ENCODE measurements at regions not wholly inside any gene's neighbourhood (a gene's known extent, or its start where the extent isn't known, plus 50 kb on each side); places are given as distances from the start of the nearest gene placed in this dataset.

DNA sequence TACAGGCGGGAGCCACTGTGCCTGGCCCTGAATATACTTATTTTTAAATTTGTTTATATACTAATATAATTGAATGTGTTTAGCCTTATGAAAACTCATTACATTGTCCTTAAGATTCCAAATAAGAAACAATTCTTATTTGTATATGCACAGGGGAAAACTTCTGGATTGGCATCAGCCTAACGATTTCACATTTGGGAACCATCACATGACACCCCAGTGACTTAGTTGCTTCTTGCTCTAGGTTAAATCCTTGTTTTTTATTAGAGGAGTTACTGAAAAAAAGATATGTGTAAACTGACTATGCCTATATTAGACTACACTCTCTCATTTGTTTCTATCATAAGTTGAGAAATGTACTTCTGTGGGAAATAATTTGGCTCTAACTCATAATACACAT, 520.2 kb downstream of the SPRY1 start:
- H3K4me2 ChIP-seq (ENCODE audit: low read length) = no peak overlapping the region
- no peak for DNase-seq (ENCODE audit: low spot score)
- H3K27ac ChIP-seq (ENCODE audit: low read depth, low read length, poor library complexity, severe bottlenecking) = no peak overlapping the region
- H2AFZ ChIP-seq (ENCODE audit: low read length) = no peak overlapping the region
- TF ChIP-seq CTCF (conservative IDR thresholded peaks at IDR 0.05; ENCODE audit: low read length) = no peak
- TF ChIP-seq EZH2phosphoT487 (IDR thresholded peaks at IDR 0.05; ENCODE audit: borderline replicate concordance, low read depth, low read length) = no peak
- no peaks in the 10 kb centered on the region for H3K9me3 ChIP-seq (ENCODE audit: low read length)
- ChIA-PET CTCF (ENCODE audit: unreplicated experiment) (no interaction called here), POLR2A (no interaction called here)
- no peak overlapping the region for H3K4me3 ChIP-seq (ENCODE audit: low read depth, low read length, poor library complexity, severe bottlenecking)
- H3K9me2 ChIP-seq (ENCODE audit: insufficient read depth, low read length) = no peaks in the 10 kb centered on the region
- H4K20me1 ChIP-seq (ENCODE audit: insufficient read depth, low read length) = no peaks in the 10 kb centered on the region
- no peaks in the 10 kb centered on the region for H3K4me1 ChIP-seq (ENCODE audit: insufficient read depth, low read length, poor library complexity, severe bottlenecking)
- no peaks in the 10 kb centered on the region for H3K79me2 ChIP-seq (ENCODE audit: insufficient read depth, low read depth, low read length)
- no peaks in the 10 kb centered on the region for H3K36me3 ChIP-seq (ENCODE audit: insufficient read depth, low read length)
- no TSS peak for BruUV-seq (replicated peaks)
- intact Hi-C loops (cut with micrococcal nuclease; ENCODE audit: unreplicated experiment) = no loop called here

DNA sequence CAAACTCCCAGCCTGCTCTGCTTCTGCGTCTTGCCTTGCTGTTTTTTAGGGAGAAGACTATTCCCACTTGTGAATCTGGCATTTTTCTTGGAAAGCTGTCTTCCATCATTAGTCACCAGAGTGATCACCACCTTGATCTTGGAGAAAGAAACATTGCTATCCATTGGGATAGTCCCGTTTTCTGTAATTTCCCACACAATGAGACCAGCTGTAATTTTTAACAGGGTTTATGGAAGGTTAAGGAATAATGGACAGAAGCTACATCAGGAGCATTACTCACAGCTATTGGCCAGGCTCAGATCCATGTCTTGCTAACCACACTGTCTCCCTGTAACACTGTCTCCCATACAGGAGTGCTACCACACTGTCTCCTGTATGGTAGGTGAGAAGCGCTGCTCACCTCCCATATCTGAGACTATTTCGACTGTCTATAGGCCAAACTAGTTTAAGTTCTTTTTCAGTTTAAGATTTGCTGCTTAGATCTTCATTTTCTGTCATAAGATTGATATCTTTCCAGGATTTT, 523.0 kb downstream of the SPRY1 start:
- Histone ChIP-seq H3K9me2 (ENCODE audit: insufficient read depth, low read length) (no peaks in the 10 kb centered on the region), H3K4me2 (ENCODE audit: low read length) (no peak overlapping the region), H3K79me2 (ENCODE audit: insufficient read depth, low read depth, low read length) (no peaks in the 10 kb centered on the region), H3K9me3 (ENCODE audit: low read length) (no peaks in the 10 kb centered on the region), H4K20me1 (ENCODE audit: insufficient read depth, low read length) (no peaks in the 10 kb centered on the region), H3K4me3 (ENCODE audit: low read depth, low read length, poor library complexity, severe bottlenecking) (no peak overlapping the region), H3K27ac (ENCODE audit: low read depth, low read length, poor library complexity, severe bottlenecking) (no peak overlapping the region), H3K36me3 (ENCODE audit: insufficient read depth, low read length) (no peaks in the 10 kb centered on the region), H3K4me1 (ENCODE audit: insufficient read depth, low read length, poor library complexity, severe bottlenecking) (no peaks in the 10 kb centered on the region), H2AFZ (ENCODE audit: low read length) (no peak overlapping the region)
- no TSS peak for BruUV-seq (replicated peaks)
- intact Hi-C loops (cut with micrococcal nuclease; ENCODE audit: unreplicated experiment) = no loop called here
- no peak for DNase-seq (ENCODE audit: low spot score)
- ChIA-PET POLR2A (interaction anchor here (0.6 kb wide), 1 partner anchor 749 kb away, joined by 3 read pairs; no protein-coding TSS in a partner anchor), CTCF (ENCODE audit: unreplicated experiment) (no interaction called here)
- TF ChIP-seq EZH2phosphoT487 (IDR thresholded peaks at IDR 0.05; ENCODE audit: borderline replicate concordance, low read depth, low read length) (no peak), CTCF (conservative IDR thresholded peaks at IDR 0.05; ENCODE audit: low read length) (no peak)

- Histone ChIP-seq H3K9me2 (ENCODE audit: insufficient read depth, low read length) (no peaks in the 10 kb centered on the region), H3K4me3 (ENCODE audit: low read depth, low read length, poor library complexity, severe bottlenecking) (no peak overlapping the region), H3K4me1 (ENCODE audit: insufficient read depth, low read length, poor library complexity, severe bottlenecking) (no peaks in the 10 kb centered on the region), H2AFZ (ENCODE audit: low read length) (no peak overlapping the region), H4K20me1 (ENCODE audit: insufficient read depth, low read length) (no peaks in the 10 kb centered on the region), H3K79me2 (ENCODE audit: insufficient read depth, low read depth, low read length) (no peaks in the 10 kb centered on the region), H3K36me3 (ENCODE audit: insufficient read depth, low read length) (no peaks in the 10 kb centered on the region), H3K27ac (ENCODE audit: low read depth, low read length, poor library complexity, severe bottlenecking) (no peak overlapping the region), H3K4me2 (ENCODE audit: low read length) (no peak overlapping the region), H3K9me3 (ENCODE audit: low read length) (no peaks in the 10 kb centered on the region)
- no peak for TF ChIP-seq EZH2phosphoT487 (IDR thresholded peaks at IDR 0.05; ENCODE audit: borderline replicate concordance, low read depth, low read length)
- no peak for TF ChIP-seq CTCF (conservative IDR thresholded peaks at IDR 0.05; ENCODE audit: low read length)
- BruUV-seq (replicated peaks) = no TSS peak
- intact Hi-C loops (cut with micrococcal nuclease; ENCODE audit: unreplicated experiment) = no loop called here
- no peak for DNase-seq (ENCODE audit: low spot score)
- CTCF ChIA-PET (ENCODE audit: unreplicated experiment) = no interaction called here
- POLR2A ChIA-PET = interaction anchor here (0.7 kb wide), 1 partner anchor 385 kb away, joined by 3 read pairs; no protein-coding TSS in a partner anchor
Observed at GRCh38 chr4:123921339-123921738, 524.7 kb downstream of the SPRY1 start.

Measured in OCI-LY7 (cell line).